NCI-H1105 treated with DMSO at 0.1 percent for 48 hours (cell line): ENCODE measurements at regions not wholly inside any gene's neighbourhood (a gene's known extent, or its start where the extent isn't known, plus 50 kb on each side); places are given as distances from the start of the nearest gene placed in this dataset.
A peak's percentile ranks its signal among the peaks of the same experiment; 100 is the strongest.
"Not testable (repeated sequence)": the region's sequence is repeated elsewhere in the genome, so short reads cannot be mapped to it uniquely, and the experiment has no call there.

Experiments
- DNase-seq: peaks from one replicate; lab custom pipeline; 2025; lab: John Stamatoyannopoulos, UW

DNA sequence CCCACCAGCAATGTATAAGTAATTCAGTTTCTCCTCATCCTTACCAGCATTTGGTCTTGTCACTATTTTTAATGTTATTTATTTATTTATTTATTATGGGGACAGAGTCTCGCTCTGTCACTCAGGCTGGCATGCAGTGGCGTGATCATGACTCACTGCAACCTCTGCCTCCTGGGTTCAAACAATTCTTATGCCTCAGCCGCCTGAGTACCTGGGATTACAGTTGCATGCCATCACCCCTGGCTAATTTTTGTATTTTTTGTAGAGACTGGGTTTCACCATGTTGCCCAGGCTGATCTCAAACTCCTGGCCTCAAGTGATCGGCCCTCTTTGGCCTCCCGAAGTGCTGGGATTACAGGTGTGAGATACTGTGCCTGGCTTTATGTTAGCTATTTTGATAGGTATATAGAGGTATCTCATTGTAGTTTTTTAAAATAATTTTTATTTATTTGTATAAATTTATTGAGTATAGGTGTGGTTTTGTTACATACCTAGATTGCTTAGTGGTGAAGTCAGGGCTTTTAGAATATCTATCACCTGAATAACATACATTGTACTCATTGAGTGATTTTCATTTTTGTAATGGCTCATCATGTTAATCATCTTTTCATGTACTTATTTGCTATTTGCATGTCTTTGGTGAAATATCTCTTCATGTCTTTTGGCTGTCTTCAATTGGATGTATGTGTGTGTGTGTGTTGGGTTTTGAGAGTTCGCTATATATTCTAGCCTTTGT, 53.3 kb downstream of the TANC2 start:
- DNase-seq = no peak

GRCh38 chr17:63022567-63022966, 56.5 kb downstream of the TANC2 start:
- no peak for DNase-seq

GRCh38 chr17:63023049-63023448, 57.0 kb downstream of the TANC2 start:
- no peak for DNase-seq

DNA sequence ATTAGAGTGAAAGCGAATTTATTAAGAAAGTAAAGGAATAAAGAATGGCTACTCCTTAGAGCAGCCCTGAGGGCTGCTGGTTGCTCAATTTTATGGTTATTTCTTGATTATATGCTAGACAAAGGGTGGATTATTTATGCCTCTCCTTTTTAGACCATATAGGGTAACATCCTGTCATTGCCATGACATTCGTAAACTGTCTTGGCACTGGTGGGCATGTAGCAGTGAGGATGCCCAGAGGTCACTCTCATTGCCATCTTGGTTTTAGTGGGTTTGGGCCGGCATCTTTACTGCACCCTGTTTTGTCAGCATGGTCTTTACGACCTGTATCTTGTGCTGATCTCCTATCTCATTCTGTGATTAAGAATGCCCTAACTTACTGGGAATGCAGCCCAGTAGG, 58.2 kb downstream of the TANC2 start:
- DNase-seq = no peak

DNA sequence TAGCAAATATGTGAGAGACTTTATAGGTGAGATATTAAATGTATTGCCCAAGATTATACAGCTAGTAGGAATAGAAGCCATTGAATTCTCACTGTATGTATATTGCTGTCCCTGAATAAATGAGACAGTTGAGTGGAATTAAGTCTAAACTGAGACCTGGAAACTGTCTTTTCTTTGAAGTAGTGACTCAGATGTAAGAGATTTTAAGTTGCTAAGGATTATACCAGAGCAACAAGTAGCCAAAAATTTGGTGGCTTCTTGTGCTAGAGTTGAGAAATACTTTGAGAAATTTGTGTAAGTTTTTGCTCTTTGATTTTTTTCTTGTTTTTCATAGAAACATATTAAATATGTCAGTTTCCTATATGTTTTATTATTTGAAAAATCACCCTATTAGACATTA, 58.7 kb downstream of the TANC2 start:
- DNase-seq = no peak

GRCh38 chr17:63025637-63026036, 59.6 kb downstream of the TANC2 start:
- not testable (repeated sequence) for DNase-seq

GRCh38 chr17:63029541-63029940, 63.5 kb downstream of the TANC2 start:
- no peak for DNase-seq

- no peak for DNase-seq
These were observed 66.1 kb downstream of the TANC2 start for GRCh38 chr17:63032142-63032541.

DNA sequence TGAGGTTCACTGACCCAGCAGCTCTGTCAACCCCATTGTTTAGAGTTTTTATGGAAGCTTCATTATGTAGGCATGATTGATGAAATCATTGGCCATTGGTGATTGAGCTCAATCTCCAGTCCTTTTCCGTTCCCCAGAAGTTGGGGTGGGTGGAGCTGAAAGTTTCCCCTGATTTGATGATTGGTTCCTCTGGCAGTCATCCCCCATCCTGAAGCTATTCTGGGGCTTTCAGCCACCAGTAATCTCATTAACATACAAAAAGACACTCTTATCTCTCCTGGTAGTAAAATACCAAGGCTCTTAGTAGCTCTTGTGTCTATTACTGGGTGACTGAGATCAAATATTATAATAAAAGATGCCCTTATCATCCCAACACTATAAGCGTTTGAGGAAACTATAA, 67.1 kb downstream of the TANC2 start:
- DNase-seq = no peak

DNA sequence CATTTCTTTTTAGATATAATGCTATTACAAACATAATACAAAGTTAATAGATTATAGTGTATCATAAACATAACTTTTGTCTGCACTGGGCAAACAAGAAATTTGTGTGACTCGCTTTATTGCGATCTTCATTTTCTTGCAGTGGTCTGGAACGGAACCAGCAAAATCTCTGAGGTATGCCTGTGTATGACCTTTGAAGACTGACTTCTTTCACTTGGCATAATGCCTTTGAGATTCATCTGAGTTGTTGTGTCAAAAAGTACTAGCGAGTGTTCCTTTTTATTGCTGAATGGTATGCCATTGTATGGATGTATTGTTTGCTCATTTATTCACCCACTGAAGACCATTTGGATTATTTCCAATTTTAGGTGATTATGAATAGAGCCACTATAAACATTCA, 69.2 kb downstream of the TANC2 start:
- DNase-seq = peak; percentile 2

- DNase-seq = no peak
These were observed 69.7 kb downstream of the TANC2 start for GRCh38 chr17:63035695-63036094.

DNA sequence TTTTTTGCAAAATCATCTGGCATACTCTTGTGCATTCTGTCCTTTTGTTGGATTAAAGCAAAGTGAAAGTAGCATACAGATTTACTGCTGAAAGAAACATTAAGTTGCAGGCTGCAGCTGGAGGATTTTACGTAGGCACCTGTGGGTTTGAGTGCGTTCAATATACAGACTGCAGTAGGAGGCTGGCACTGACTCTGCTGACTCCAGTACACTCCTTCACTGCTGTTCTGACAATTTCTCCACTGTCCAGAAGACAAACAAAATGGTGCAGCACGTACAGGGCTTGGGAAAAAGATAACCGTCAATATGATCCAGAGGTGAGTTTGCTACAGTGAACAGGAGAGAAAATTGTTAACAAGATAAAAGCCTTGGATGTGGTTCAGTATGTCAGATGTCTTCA, 73.3 kb downstream of the TANC2 start:
- DNase-seq = peak; percentile 47

GRCh38 chr17:63039899-63040602, 74.0 kb downstream of the TANC2 start:
- DNase-seq = no peak

- no peak for DNase-seq
These were observed 74.8 kb downstream of the TANC2 start for GRCh38 chr17:63040816-63041215.

GRCh38 chr17:63041251-63041650, 75.2 kb downstream of the TANC2 start:
- DNase-seq = peak; percentile 52

DNA sequence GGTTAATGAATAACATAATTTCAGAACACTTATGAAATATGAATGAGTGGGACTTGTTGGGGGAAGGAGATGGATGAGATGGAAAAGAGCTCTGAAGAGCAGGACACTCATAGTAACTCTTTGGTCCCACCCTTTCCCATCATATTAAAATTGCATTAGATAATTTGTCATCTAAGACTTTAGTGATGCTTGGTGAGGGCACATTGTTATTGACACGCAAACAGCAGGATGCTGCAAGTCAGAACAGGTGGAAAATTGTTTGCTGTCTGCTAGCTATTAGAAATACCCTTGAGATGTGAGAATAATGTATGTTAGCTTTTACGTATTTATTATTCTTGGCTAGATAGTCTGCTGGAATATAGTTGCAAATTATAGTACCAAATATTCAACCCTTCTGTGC, 75.7 kb downstream of the TANC2 start:
- DNase-seq = peak; percentile 88

GRCh38 chr17:63042256-63042812, 76.3 kb downstream of the TANC2 start:
- DNase-seq = peak; percentile 59

DNA sequence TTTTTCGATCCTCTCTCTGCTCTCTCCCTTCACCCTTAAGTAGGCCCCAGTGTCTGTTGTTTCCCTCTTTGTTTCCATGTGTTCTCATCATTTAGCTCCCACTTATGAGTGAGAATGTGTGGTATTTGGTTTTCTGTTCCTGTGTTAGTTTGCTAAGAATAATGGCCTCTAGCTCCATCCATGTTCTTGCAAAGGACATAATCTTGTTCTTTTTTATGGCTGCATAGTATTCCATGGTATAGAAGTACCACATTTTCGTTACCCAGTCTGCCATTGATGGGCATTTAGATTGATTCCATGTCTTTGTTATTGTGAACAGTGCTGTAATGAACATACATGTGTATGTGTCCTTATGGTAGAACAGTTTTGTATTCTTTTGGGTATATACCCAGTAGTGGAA, 91.5 kb downstream of the TANC2 start:
- DNase-seq = not testable (repeated sequence)

DNA sequence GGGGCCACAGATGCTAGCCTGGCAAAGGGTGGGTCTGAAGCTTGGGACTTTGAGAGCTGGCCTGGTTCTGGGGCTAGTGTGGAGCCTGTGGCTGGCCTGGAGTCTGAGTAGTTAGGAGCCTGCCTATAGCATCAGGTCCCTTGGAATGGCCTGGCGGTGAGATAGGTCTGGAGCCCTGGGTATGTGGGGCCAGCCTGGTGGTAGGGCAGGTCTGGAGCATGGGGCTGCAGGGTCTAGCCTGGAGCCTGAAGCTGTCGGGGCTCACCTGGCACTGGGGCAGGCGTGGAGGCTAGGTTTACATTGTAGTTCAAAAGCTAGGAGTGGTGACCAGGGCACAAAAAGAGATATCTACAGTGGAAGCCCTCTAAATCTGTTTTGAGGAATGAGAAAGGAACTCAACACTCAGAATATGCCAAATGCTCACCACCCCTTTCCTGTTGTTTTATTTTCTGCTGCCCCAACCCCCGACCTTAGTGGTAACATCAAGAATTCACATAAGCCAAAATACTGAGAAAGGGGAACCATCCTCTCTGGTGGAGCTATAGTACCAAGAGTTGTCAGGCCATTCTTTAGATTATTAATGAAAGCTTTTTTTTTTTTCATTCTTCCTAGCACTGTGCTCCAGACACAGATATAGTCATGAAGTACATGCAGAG, 100.3 kb downstream of the TANC2 start:
- DNase-seq = no peak

DNA sequence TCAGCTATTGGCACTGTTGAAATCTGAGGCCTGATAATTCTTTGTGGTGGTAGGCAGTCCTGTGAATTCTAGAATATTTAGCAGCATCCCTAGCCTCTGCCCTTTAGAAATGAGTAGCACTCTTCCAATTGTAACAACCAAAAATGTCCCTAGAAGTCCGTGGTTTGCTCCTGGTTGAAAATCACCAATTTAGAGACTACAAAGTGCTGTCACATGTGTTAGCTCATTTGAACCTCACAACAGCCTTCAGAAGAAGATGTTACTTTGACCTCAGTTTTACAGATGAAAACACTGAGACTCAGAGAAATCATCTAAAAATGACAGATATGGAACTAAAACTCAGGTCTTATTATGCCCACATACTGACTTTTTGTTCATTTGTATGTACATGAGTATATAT, 103.2 kb downstream of the TANC2 start:
- DNase-seq = no peak

- no peak for DNase-seq
These were observed 104.0 kb downstream of the TANC2 start for GRCh38 chr17:63070031-63070430.

- no peak for DNase-seq
These were observed 105.8 kb downstream of the TANC2 start for GRCh38 chr17:63071797-63072196.

GRCh38 chr17:63075969-63076368, 109.9 kb downstream of the TANC2 start:
- DNase-seq = no peak
